GM12873 (cell line): ENCODE measurements at regions not wholly inside any gene's neighbourhood (a gene's known extent, or its start where the extent isn't known, plus 50 kb on each side); places are given as distances from the start of the nearest gene placed in this dataset.

ENCODE experiments used
- TF ChIP-seq, protein P1 (sequence below): IDR thresholded peaks from 2 replicates; pipeline ENCODE4 v1.5.1; 2012; ENCODE audit warnings: low read depth, mild to moderate bottlenecking, moderate library complexity, low read length, control low read depth; ENCODE audit not compliant: insufficient read depth; ENCODE audit errors: missing control alignments

DNA sequence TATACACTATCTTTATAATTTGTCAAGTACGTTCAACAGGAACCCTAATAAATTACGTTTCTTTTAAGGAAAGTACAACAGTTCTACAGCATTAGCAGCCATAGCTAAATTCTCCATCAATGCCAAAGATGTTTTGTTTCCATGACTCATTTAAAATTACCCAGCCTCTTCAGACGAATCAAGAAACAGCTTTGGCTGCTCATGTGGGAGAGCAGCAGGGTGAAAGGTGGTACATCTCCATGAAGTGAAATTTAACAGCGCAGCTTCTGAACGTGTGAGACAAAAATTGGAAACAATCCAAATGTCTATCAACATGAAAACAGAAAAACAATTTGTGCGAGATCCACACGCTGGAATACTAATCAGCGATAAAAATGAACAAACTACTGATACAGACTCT, 327.3 kb upstream of the CDH6 start:
- TF ChIP-seq, protein P1, sequence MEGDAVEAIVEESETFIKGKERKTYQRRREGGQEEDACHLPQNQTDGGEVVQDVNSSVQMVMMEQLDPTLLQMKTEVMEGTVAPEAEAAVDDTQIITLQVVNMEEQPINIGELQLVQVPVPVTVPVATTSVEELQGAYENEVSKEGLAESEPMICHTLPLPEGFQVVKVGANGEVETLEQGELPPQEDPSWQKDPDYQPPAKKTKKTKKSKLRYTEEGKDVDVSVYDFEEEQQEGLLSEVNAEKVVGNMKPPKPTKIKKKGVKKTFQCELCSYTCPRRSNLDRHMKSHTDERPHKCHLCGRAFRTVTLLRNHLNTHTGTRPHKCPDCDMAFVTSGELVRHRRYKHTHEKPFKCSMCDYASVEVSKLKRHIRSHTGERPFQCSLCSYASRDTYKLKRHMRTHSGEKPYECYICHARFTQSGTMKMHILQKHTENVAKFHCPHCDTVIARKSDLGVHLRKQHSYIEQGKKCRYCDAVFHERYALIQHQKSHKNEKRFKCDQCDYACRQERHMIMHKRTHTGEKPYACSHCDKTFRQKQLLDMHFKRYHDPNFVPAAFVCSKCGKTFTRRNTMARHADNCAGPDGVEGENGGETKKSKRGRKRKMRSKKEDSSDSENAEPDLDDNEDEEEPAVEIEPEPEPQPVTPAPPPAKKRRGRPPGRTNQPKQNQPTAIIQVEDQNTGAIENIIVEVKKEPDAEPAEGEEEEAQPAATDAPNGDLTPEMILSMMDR: no peak

DNA sequence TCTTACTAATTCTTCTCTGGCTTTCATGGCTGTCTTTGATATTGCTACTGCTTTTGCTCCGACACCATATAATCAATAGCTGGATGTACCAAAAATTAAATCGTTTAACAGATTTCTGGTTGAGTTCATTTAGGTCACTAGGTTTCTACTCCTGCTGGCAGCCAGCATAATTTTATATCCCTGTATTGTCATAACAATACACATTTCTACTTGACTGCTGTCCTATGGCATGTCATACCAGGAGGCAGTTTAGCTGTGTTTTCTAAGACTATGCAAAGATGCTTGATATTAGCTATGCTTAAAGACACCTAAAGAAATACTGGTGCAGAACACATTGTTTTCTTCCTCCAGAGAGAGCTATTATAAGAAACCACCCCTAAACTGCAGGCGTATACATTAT, 337.2 kb upstream of the CDH6 start:
- TF ChIP-seq, protein P1: no peak

DNA sequence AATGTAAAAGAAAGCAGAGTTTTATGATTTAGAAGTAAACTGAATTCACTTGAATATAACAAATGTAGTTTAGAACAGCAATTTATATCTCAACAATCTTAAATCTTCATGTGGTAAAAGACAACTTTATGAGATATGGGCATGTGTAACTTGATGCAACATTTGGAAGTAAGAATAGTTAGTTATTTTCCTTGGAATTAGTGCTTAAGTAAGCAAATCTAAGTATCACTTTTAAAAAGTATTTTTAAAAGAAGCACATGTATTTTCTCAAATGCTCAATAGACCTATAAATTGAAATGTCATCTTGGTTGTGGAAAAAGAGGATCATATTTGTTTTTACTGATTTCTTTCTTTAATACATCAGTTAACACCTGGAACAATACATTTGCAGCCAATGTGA, 340.3 kb upstream of the CDH6 start:
- TF ChIP-seq, protein P1: no peak

DNA sequence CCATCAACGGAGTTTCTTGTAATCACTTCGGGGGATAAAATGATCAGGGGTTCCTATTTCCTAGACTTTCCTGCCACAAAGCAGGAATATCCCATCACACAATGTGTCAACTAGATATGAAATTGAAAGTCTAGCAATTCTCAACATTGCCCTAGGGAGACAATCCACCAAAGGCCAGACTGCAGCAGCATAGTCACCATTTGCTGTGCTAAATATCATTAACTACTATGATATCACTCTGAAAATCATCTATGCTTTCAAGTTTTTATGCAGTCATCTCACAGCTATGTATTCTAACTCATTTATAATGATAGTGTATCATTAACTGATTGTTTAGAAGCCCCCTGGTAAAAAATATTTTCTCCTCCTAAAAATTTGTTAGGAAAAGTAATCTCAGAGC, 342.6 kb upstream of the CDH6 start:
- TF ChIP-seq, protein P1: no peak

DNA sequence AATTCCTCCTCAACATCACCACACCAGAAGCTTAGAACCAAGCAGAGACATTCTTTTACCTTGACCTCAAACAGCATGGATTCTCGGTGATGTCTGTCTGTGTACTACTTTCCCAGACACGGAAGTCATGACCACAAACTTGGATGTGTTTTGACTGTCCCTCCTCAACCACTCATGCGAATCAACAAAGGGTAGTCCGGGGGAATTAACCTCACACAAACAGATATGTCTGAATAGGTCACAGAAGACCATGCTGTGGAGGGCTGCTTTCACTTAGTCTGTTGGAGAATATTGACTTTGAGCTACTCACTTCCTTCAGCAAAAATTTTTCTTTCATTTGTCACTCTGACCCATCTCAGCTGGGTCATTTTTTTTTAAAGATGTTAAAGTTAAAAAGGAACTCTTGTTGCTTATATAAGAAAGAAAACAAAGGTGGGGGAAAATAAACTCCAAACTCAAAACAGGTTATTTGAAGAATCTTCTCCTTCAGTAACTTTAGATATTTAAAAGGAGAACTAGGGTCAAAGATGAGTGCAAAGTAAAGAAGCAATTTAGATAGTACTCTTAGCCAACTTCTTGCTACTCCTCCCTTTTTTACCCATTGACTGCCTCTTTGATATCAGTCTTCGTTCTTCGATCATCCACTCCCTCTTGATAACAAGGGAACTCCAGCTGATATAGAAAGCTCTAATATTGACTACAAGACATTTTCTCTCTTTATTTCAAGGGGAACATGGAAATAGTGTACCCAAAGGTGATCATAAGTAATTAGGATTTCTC, 343.4 kb upstream of the CDH6 start:
- TF ChIP-seq, protein P1: no peak

DNA sequence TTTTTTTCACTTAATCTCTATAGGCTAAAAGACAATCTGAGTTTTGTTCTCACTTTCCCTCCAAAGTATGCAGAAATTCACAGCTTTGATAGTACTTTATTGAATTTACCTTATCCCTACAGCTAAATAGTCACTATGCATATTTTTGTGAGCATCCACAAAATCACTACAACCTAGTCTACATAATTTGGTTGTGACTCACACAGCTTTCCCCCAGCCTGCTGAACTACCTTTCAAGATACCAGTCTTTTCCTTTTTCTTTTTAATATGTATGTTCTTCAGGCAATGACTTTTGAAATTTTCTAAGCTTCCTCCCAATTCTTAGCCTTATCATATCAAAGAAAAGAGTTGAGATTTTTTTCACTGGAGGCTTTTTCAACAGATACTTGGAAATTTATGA, 347.3 kb upstream of the CDH6 start:
- TF ChIP-seq, protein P1: no peak

DNA sequence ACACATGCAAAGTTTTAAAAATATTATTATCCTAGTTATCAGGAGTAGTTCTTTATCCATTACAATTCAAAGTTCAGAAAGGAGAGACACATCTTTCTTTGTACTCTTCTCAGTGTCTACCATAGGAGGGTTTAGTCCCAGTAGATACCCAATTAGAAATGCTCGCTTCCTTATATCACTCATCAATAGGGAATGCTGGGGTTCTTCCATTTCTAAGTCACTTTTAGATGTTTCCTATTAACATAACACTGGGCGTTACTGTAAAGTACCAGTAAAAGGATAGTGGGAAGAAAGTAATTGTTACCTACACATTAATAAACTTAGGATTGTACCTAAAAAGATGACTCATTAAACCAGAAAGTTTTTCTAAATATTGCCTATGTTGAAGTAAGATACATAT, 348.3 kb upstream of the CDH6 start:
- TF ChIP-seq, protein P1: no peak
